H9 (cell line): ENCODE measurements at regions not wholly inside any gene's neighbourhood (a gene's known extent, or its start where the extent isn't known, plus 50 kb on each side); places are given as distances from the start of the nearest gene placed in this dataset.

Experiments used
- DNase-seq: peaks from one replicate; pipeline ENCODE4 v3.0.0-alpha.2; 2017
- H2AFZ ChIP-seq: one replicate; pipeline ENCODE4 v1.6.1; 2013; ENCODE audit warnings: mild to moderate bottlenecking, low read length, control low read depth, moderate library complexity
- H2AK5ac ChIP-seq: 2 replicates; pipeline ENCODE4 v1.6.1; 2013; ENCODE audit warnings: low read length, control low read depth, mixed read lengths; ENCODE audit not compliant: insufficient read length
- H2BK120ac ChIP-seq: one replicate; pipeline ENCODE4 v1.6.1; 2013; ENCODE audit warnings: low read depth, mild to moderate bottlenecking, low read length, control low read depth, inconsistent platforms; ENCODE audit not compliant: poor library complexity, severe bottlenecking
- H2BK12ac ChIP-seq: 2 replicates; pipeline ENCODE4 v1.6.1; 2013; ENCODE audit warnings: low read length, control low read depth, mixed read lengths, low read depth; ENCODE audit not compliant: insufficient read length
- H2BK15ac ChIP-seq: 2 replicates; pipeline ENCODE4 v1.6.1; 2013; ENCODE audit warnings: low read depth, low read length, control low read depth
- H2BK20ac ChIP-seq: one replicate; pipeline ENCODE4 v1.6.1; 2013; ENCODE audit warnings: low read depth, mild to moderate bottlenecking, low read length, control low read depth, inconsistent platforms; ENCODE audit not compliant: poor library complexity, severe bottlenecking
- H2BK5ac ChIP-seq: 2 replicates; pipeline ENCODE4 v1.6.1; 2013; ENCODE audit warnings: low read length, control low read depth, mixed read lengths; ENCODE audit not compliant: insufficient read length
- H3K14ac ChIP-seq: 2 replicates; pipeline ENCODE4 v1.6.1; 2013; ENCODE audit warnings: low read length, control low read depth; ENCODE audit not compliant: insufficient read depth
- H3K18ac ChIP-seq: 2 replicates; pipeline ENCODE4 v1.6.1; 2013; ENCODE audit warnings: low read depth, mild to moderate bottlenecking, mixed read lengths, low read length, control low read depth; ENCODE audit not compliant: insufficient read length
- H3K23ac ChIP-seq: 2 replicates; pipeline ENCODE4 v1.6.1; 2013; ENCODE audit warnings: low read length, control low read depth, mixed read lengths, low read depth; ENCODE audit not compliant: insufficient read length
- H3K23me2 ChIP-seq: 2 replicates; pipeline ENCODE4 v1.6.1; 2013; ENCODE audit warnings: low read depth, mild to moderate bottlenecking, mixed read lengths, low read length, control low read depth; ENCODE audit not compliant: insufficient read length, poor library complexity, severe bottlenecking
- H3K27ac ChIP-seq: 2 replicates; pipeline ENCODE4 v1.5.1; 2013; ENCODE audit warnings: low read length, control low read depth, mixed read lengths, low read depth; ENCODE audit not compliant: insufficient read length
- H3K27me3 ChIP-seq: 2 replicates; pipeline ENCODE4 v1.6.1; 2013; ENCODE audit warnings: low read length, control low read depth, inconsistent platforms; ENCODE audit not compliant: insufficient read depth
- H3K4ac ChIP-seq: 2 replicates; pipeline ENCODE4 v1.6.1; 2013; ENCODE audit warnings: low read depth, mild to moderate bottlenecking, control low read depth, inconsistent platforms, low read length, moderate library complexity
- H3K4me1 ChIP-seq: 2 replicates; pipeline ENCODE4 v1.6.1; 2013; ENCODE audit warnings: low read length, control low read depth, inconsistent platforms; ENCODE audit not compliant: insufficient read depth
- H3K4me2 ChIP-seq: 2 replicates; pipeline ENCODE4 v1.6.1; 2013; ENCODE audit warnings: low read length, control low read depth, mixed read lengths; ENCODE audit not compliant: insufficient read length, insufficient read depth
- H3K56ac ChIP-seq: 2 replicates; pipeline ENCODE4 v1.6.1; 2013; ENCODE audit warnings: low read depth, mild to moderate bottlenecking, mixed read lengths, low read length, control low read depth; ENCODE audit not compliant: insufficient read length
- H3K79me1 ChIP-seq: 2 replicates; pipeline ENCODE4 v1.6.1; 2013; ENCODE audit warnings: low read depth, mild to moderate bottlenecking, moderate library complexity, low read length, control low read depth, inconsistent platforms; ENCODE audit not compliant: insufficient read depth, poor library complexity, severe bottlenecking
- H3K79me2 ChIP-seq: 2 replicates; pipeline ENCODE4 v1.6.1; 2013; ENCODE audit warnings: low read length, control low read depth, inconsistent platforms; ENCODE audit not compliant: insufficient read depth
- H3K9ac ChIP-seq: 2 replicates; pipeline ENCODE4 v1.6.1; 2013; ENCODE audit warnings: low read length, control low read depth, mixed read lengths; ENCODE audit not compliant: insufficient read length; ENCODE audit errors: extremely low read depth
- H3K9me3 ChIP-seq: one replicate; pipeline ENCODE4 v1.6.1; 2013; ENCODE audit warnings: low read depth, low read length, inconsistent platforms; ENCODE audit not compliant: control insufficient read depth
- H3T11ph ChIP-seq: one replicate; pipeline ENCODE4 v1.6.1; 2013; ENCODE audit warnings: mild to moderate bottlenecking, low read length, control low read depth, inconsistent platforms
- H4K20me1 ChIP-seq: one replicate; pipeline ENCODE4 v1.6.1; 2013; ENCODE audit not compliant: control insufficient read depth, insufficient read length, insufficient read depth
- H4K5ac ChIP-seq: 2 replicates; pipeline ENCODE4 v1.6.1; 2013; ENCODE audit warnings: low read depth, mild to moderate bottlenecking, mixed read lengths, low read length, control low read depth; ENCODE audit not compliant: insufficient read length
- H4K8ac ChIP-seq: replicated peaks from 2 replicates; pipeline ENCODE4 v1.6.1; 2013; ENCODE audit warnings: low read length, control low read depth, mixed read lengths, low read depth; ENCODE audit not compliant: insufficient read length
- H4K91ac ChIP-seq: 2 replicates; pipeline ENCODE4 v1.6.1; 2013; ENCODE audit warnings: low read depth, mild to moderate bottlenecking, moderate library complexity, mixed read lengths, low read length, control low read depth; ENCODE audit not compliant: insufficient read length
- H3K27ac Mint-ChIP-seq, 3 experiments: 2 replicates in 2 of 3; 3 replicates in 1 of 3; pipeline ENCODE4 v1.8.0; 2020 to 2021; ENCODE audit warnings: mixed read lengths in 3 of 3, mild to moderate bottlenecking in 1 of 3, moderate library complexity in 1 of 3
- H3K27me3 Mint-ChIP-seq: 2 replicates; pipeline ENCODE4 v1.8.0; 2021; ENCODE audit warnings: low read depth, mild to moderate bottlenecking, moderate library complexity, mixed read lengths
- H3K36me3 Mint-ChIP-seq, 3 experiments: 2 replicates in 2 of 3; 3 replicates in 1 of 3; pipeline ENCODE4 v1.8.0; 2020 to 2021; ENCODE audit warnings: low read depth in 3 of 3, mixed read lengths in 3 of 3; ENCODE audit not compliant: insufficient read depth in 1 of 3
- H3K4me1 Mint-ChIP-seq, 2 experiments: 2 replicates each; pipeline ENCODE4 v1.8.0; 2020; ENCODE audit warnings: mixed read lengths in 2 of 2
- H3K4me3 Mint-ChIP-seq, 2 experiments: 2 replicates in 1 of 2; 3 replicates in 1 of 2; pipeline ENCODE4 v1.8.0; 2020 to 2021; ENCODE audit warnings: mild to moderate bottlenecking in 2 of 2, mixed read lengths in 2 of 2, moderate library complexity in 1 of 2
- H3K9me3 Mint-ChIP-seq, 2 experiments: 2 replicates in 1 of 2; 3 replicates in 1 of 2; pipeline ENCODE4 v1.8.0; 2020; ENCODE audit warnings: mild to moderate bottlenecking in 2 of 2, mixed read lengths in 2 of 2, moderate library complexity in 1 of 2
- TF ChIP-seq, protein P1 (sequence below): fragments of 200-600 bp; sonication (generic); conservative IDR thresholded peaks from 3 replicates; pipeline ENCODE4 v1.8.0; 2021; ENCODE audit warnings: antibody characterized with exemption, mild to moderate bottlenecking

DNA sequence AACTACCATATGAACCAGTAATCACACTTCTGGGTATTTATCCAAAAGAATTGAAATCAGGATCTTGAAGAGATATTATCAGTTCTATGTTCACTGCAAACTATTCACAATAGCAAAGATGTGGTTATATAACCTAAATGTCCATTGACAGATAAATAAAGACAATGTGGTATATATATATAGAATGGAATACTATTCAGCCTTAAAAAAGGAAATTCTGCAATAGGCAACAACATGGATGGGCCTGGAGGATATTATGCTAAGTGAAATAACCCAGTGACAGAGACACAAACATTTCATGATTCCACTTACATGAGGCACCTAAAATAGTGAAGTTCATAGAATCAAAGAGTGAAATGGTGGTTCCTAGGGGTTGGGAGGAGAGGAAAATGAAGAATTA is 90.6 kb upstream of the CDK1 start:
- H3K4me1 ChIP-seq, result no peaks in the 10 kb centered on the region
- Mint-ChIP-seq H3K27me3 (no peaks in the 10 kb centered on the region), H3K4me3 (no peak overlapping the region), H3K9me3 (peaks cover 12 to 18% of the 10 kb centered on the region in 2 experiments), H3K4me1 (no peaks in the 10 kb centered on the region), H3K27ac (no peak overlapping the region), H3K36me3 (peaks cover 9 to 18% (median 11%) of the 10 kb centered on the region in 3 experiments)
- H3K23me2 ChIP-seq, result no peaks in the 10 kb centered on the region
- no peak overlapping the region for H2AK5ac ChIP-seq
- H4K5ac ChIP-seq, result no peak overlapping the region
- no peak overlapping the region for H4K91ac ChIP-seq
- no peak overlapping the region for H3K4me2 ChIP-seq
- DNase-seq, result no peak
- no peak overlapping the region for H2BK15ac ChIP-seq
- no peak overlapping the region for H3T11ph ChIP-seq
- no peaks in the 10 kb centered on the region for H4K20me1 ChIP-seq
- no peak overlapping the region for H2AFZ ChIP-seq
- no peak overlapping the region for H2BK20ac ChIP-seq
- TF ChIP-seq, protein P1, sequence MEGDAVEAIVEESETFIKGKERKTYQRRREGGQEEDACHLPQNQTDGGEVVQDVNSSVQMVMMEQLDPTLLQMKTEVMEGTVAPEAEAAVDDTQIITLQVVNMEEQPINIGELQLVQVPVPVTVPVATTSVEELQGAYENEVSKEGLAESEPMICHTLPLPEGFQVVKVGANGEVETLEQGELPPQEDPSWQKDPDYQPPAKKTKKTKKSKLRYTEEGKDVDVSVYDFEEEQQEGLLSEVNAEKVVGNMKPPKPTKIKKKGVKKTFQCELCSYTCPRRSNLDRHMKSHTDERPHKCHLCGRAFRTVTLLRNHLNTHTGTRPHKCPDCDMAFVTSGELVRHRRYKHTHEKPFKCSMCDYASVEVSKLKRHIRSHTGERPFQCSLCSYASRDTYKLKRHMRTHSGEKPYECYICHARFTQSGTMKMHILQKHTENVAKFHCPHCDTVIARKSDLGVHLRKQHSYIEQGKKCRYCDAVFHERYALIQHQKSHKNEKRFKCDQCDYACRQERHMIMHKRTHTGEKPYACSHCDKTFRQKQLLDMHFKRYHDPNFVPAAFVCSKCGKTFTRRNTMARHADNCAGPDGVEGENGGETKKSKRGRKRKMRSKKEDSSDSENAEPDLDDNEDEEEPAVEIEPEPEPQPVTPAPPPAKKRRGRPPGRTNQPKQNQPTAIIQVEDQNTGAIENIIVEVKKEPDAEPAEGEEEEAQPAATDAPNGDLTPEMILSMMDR, result no peak
- no peaks in the 10 kb centered on the region for H3K9me3 ChIP-seq
- H3K79me2 ChIP-seq, result no peaks in the 10 kb centered on the region
- H2BK120ac ChIP-seq, result no peak overlapping the region
- H3K23ac ChIP-seq, result no peak overlapping the region
- H3K79me1 ChIP-seq, result no peaks in the 10 kb centered on the region
- H3K27me3 ChIP-seq, result no peaks in the 10 kb centered on the region
- H3K18ac ChIP-seq, result no peak overlapping the region
- no peak overlapping the region for H2BK12ac ChIP-seq
- no peak overlapping the region for H3K14ac ChIP-seq
- no peak overlapping the region for H4K8ac ChIP-seq
- H3K9ac ChIP-seq, result no peak overlapping the region
- H3K4ac ChIP-seq, result no peak overlapping the region
- no peak overlapping the region for H3K56ac ChIP-seq
- H3K27ac ChIP-seq, result no peak overlapping the region
- H2BK5ac ChIP-seq, result no peak overlapping the region
